ENCODE measurements at regions not wholly inside any gene's neighbourhood (a gene's known extent, or its start where the extent isn't known, plus 50 kb on each side); places are given as distances from the start of the nearest gene placed in this dataset.

- TF ChIP-seq, protein P1, sequence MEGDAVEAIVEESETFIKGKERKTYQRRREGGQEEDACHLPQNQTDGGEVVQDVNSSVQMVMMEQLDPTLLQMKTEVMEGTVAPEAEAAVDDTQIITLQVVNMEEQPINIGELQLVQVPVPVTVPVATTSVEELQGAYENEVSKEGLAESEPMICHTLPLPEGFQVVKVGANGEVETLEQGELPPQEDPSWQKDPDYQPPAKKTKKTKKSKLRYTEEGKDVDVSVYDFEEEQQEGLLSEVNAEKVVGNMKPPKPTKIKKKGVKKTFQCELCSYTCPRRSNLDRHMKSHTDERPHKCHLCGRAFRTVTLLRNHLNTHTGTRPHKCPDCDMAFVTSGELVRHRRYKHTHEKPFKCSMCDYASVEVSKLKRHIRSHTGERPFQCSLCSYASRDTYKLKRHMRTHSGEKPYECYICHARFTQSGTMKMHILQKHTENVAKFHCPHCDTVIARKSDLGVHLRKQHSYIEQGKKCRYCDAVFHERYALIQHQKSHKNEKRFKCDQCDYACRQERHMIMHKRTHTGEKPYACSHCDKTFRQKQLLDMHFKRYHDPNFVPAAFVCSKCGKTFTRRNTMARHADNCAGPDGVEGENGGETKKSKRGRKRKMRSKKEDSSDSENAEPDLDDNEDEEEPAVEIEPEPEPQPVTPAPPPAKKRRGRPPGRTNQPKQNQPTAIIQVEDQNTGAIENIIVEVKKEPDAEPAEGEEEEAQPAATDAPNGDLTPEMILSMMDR (conservative IDR thresholded peaks at IDR 0.05), result no peak
- no peak overlapping the region for H3K27ac ChIP-seq
Measured at GRCh38 chr9:87276327-87276841, 221.3 kb upstream of the DAPK1 start.

- peak overlapping the region; percentile 43; the same call in 1 of the 2 replicates for H3K27ac ChIP-seq
- TF ChIP-seq, protein P1 (conservative IDR thresholded peaks at IDR 0.05), result no peak
Measured at GRCh38 chr9:87276851-87277261, 220.8 kb upstream of the DAPK1 start.

DNA sequence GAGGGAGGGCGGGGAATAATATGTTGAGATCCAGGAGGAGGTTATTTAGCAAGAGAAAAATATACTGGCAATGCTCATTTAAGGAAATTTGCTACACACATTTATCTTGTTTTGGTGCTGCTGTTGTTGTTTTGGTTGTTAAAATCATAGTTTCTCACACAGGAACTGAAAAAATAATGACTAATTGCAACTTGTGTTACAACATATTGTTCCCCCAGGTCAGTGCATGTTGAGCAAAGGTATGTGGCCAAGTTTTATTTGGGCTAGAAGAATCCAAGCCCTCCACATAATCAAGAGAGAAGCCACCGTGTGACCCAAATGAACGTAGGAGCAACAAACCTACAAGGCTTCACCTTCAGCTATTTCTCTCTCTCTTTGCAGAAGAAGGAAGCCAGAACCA lies 220.3 kb upstream of the DAPK1 start:
- TF ChIP-seq, protein P1 (conservative IDR thresholded peaks at IDR 0.05), result no peak

GRCh38 chr9:87278971-87279733 lies 218.5 kb upstream of the DAPK1 start:
- H3K27ac ChIP-seq, result no peak overlapping the region
- TF ChIP-seq, protein P1 (conservative IDR thresholded peaks at IDR 0.05), result no peak

More for the DNA sequence above, 220.3 kb upstream of the DAPK1 start:
- peak overlapping the region; percentile 43 for H3K27ac ChIP-seq

DNA sequence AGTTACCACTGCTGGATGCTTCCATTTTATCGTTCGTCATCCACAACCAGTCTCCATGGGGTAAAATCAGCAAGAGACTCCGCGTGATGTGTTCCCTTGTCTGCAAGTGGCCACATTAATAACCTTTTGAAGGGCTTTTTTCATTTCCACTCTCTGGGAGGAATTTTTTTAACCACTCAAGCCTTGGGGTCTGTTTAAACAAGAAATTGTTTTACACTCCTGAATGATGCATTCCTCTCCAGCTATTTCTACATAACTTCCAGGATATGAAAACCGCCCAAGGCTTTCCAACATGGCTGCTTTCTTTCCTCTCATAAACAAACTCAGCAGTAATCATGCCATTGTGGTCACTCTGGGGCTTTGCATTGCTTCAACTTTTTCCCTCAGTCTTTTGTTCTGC lies 217.2 kb upstream of the DAPK1 start:
- TF ChIP-seq, protein P1 (conservative IDR thresholded peaks at IDR 0.05), result no peak
- no peak overlapping the region for H3K27ac ChIP-seq

DNA sequence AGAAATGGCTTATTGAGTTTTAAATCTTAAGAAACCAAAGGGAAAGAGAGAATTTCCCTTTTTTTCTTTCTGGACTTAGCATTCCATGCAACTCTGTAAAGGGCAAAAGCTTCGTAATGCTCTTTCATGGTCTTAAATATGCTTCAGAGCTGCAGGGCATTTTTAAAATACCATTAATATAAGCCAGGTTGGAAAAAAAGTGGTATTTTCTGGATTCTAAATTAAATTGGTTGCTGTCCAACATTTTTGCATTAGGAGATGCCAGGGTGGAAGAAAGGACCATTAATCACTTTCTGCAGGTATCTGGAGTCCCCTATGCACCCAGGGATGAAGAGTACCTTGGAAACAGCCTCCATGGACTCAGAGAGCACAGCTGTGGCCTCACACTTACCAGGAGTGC lies 215.1 kb upstream of the DAPK1 start:
- H3K27ac ChIP-seq, result no peak overlapping the region
- TF ChIP-seq, protein P1 (conservative IDR thresholded peaks at IDR 0.05), result no peak

DNA sequence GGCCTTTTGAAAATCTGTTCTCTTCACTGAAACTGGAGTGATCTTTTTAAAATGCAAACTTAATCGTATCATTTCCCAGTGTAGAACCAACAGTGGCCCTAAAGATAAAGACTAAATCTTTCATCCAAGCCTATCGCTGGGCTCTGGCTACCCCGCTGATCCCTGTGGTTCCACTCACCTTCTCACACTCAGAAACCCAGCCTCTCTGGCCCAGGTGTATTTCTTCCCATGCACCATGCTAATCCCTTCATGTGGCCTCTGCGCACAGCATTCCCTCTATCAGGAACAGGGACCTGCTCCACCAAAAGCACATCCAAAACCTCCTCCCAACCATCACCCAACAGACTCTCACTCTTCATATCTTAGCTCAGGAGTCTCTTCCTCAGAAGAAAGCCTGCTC lies 214.1 kb upstream of the DAPK1 start:
- no peak overlapping the region for H3K27ac ChIP-seq
- TF ChIP-seq, protein P1 (conservative IDR thresholded peaks at IDR 0.05), result no peak

Data from VCaP (cell line).